Esophagus muscularis mucosa (tissue), 3 donors: ENCODE measurements at regions not wholly inside any gene's neighbourhood (a gene's known extent, or its start where the extent isn't known, plus 50 kb on each side); places are given as distances from the start of the nearest gene placed in this dataset.

Experiments used
- POLR2AphosphoS5 ChIP-seq, 2 donors: sonication (generic); formaldehyde crosslinking; IDR thresholded peaks; one replicate each; pipeline ENCODE4 v1.6.1; 2017; ENCODE audit warnings: antibody characterized with exemption in 2 of 2
- TF ChIP-seq, protein P1 (sequence below), 3 experiments: fragments of 200-600 bp in 2 of 3; fragments of 450-650 bp in 1 of 3; sonication (generic) in 2 of 3; IDR thresholded peaks; one replicate each; pipeline ENCODE4 v1.5.1; 2017 to 2019; ENCODE audit warnings: antibody characterized with exemption in 3 of 3, mild to moderate bottlenecking in 2 of 3, moderate library complexity in 1 of 3

GRCh38 chr1:106194206-106194605 lies 862.3 kb upstream of the PRMT6 start:
- TF ChIP-seq, protein P1, sequence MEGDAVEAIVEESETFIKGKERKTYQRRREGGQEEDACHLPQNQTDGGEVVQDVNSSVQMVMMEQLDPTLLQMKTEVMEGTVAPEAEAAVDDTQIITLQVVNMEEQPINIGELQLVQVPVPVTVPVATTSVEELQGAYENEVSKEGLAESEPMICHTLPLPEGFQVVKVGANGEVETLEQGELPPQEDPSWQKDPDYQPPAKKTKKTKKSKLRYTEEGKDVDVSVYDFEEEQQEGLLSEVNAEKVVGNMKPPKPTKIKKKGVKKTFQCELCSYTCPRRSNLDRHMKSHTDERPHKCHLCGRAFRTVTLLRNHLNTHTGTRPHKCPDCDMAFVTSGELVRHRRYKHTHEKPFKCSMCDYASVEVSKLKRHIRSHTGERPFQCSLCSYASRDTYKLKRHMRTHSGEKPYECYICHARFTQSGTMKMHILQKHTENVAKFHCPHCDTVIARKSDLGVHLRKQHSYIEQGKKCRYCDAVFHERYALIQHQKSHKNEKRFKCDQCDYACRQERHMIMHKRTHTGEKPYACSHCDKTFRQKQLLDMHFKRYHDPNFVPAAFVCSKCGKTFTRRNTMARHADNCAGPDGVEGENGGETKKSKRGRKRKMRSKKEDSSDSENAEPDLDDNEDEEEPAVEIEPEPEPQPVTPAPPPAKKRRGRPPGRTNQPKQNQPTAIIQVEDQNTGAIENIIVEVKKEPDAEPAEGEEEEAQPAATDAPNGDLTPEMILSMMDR (IDR thresholded peaks at IDR 0.05) = no peak
- no peak for TF ChIP-seq POLR2AphosphoS5 (IDR thresholded peaks at IDR 0.05)
